ENCODE measurements at regions not wholly inside any gene's neighbourhood (a gene's known extent, or its start where the extent isn't known, plus 50 kb on each side); places are given as distances from the start of the nearest gene placed in this dataset.
"Not testable (repeated sequence)": the region's sequence is repeated elsewhere in the genome, so short reads cannot be mapped to it uniquely, and the experiment has no call there.

DNA sequence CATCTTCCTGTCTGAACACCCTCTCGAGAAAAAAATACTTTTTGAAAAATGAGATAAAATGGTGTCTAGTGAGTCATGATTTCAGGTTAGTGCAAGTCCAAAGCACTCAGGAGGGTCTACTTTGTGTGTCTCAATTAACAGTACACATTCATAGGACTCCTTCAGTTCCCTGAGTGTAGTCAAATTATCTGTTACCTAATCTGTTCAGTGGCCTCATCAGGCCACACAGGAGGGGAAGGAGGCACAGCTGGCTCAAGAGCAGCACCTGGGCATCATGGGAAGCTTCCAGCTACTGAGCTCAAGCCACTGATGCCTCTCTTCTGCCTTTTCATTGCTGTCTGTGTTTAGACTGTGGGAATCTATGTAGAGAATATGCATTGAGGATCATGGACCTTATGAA lies 341.4 kb upstream of the SGO1 start:
- no peak for TF ChIP-seq POLR2A (IDR thresholded peaks at IDR 0.05)
- TF ChIP-seq EP300 (IDR thresholded peaks at IDR 0.05): no peak
- TF ChIP-seq, protein P1, sequence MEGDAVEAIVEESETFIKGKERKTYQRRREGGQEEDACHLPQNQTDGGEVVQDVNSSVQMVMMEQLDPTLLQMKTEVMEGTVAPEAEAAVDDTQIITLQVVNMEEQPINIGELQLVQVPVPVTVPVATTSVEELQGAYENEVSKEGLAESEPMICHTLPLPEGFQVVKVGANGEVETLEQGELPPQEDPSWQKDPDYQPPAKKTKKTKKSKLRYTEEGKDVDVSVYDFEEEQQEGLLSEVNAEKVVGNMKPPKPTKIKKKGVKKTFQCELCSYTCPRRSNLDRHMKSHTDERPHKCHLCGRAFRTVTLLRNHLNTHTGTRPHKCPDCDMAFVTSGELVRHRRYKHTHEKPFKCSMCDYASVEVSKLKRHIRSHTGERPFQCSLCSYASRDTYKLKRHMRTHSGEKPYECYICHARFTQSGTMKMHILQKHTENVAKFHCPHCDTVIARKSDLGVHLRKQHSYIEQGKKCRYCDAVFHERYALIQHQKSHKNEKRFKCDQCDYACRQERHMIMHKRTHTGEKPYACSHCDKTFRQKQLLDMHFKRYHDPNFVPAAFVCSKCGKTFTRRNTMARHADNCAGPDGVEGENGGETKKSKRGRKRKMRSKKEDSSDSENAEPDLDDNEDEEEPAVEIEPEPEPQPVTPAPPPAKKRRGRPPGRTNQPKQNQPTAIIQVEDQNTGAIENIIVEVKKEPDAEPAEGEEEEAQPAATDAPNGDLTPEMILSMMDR (IDR thresholded peaks at IDR 0.05): no peak
- 88 to 93% methylated on average over 1 of the region's 1 CpG for WGBS, 2 donors
- no peaks in the 10 kb centered on the region for H3K36me3 ChIP-seq
- no peak overlapping the region for H3K4me3 ChIP-seq
- H3K9me3 ChIP-seq: peaks cover 0 to 5% (median 0%) of the 10 kb centered on the region in 4 donors
- no peaks in the 10 kb centered on the region for H3K4me1 ChIP-seq
- no peak for DNase-seq (ENCODE audit: low spot score in 2 of 2)
- no peak overlapping the region for H3K27ac ChIP-seq
- H3K27me3 ChIP-seq: no peaks in the 10 kb centered on the region

DNA sequence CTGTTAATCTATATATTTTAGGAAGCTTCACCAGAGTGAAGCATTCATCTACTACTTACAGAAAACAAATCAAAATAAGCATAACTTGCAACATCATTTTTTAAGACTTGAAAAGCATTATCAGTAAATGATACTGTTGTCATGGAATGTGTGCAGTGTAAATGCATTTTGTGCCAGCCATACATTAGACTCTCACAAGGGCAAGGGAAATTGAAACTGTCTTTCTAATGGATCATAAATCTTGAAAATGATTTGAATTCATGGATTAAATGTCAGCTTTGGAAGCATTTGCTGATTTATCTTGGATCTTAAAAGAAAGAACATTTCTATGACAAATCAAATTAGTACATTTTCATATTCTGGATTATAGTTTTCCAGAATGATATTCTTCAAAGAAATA lies 338.3 kb upstream of the SGO1 start:
- no peaks in the 10 kb centered on the region for H3K27me3 ChIP-seq
- DNase-seq (ENCODE audit: low spot score in 2 of 2): no peak
- no peak overlapping the region for H3K27ac ChIP-seq
- no peaks in the 10 kb centered on the region for H3K4me1 ChIP-seq
- no peak for TF ChIP-seq POLR2A (IDR thresholded peaks at IDR 0.05)
- no peak for TF ChIP-seq EP300 (IDR thresholded peaks at IDR 0.05)
- TF ChIP-seq, protein P1 (IDR thresholded peaks at IDR 0.05): no peak
- H3K36me3 ChIP-seq: no peaks in the 10 kb centered on the region
- no peak overlapping the region for H3K4me3 ChIP-seq
- peaks cover 0 to 11% (median 0%) of the 10 kb centered on the region in 4 donors for H3K9me3 ChIP-seq

DNA sequence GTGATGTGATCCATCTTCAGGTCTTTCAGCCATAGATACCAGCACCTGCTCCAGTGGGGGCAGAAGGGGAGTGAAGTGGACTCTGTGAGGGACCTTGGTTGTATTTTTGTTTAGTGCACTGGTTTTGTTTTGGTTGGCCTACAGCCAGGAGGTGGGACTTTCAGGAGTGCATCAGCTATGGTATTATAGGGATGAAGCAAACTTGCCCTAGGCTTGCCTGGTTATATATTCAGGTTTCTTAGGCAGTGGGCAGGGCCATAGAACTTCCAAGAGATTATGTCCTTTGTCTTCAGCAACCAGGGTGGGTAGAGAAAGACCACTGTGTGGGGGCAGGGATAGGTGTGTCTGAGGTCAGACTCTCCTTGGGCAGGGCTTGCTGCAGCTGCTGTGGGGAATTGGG lies 337.3 kb upstream of the SGO1 start:
- peaks cover 0 to 11% (median 0%) of the 10 kb centered on the region in 4 donors for H3K9me3 ChIP-seq
- no peaks in the 10 kb centered on the region for H3K4me1 ChIP-seq
- H3K4me3 ChIP-seq: no peak overlapping the region
- no peaks in the 10 kb centered on the region for H3K27me3 ChIP-seq
- TF ChIP-seq, protein P1 (IDR thresholded peaks at IDR 0.05): no peak
- TF ChIP-seq EP300 (IDR thresholded peaks at IDR 0.05): no peak
- no peak for TF ChIP-seq POLR2A (IDR thresholded peaks at IDR 0.05)
- H3K27ac ChIP-seq: no peak overlapping the region
- no peak for DNase-seq (ENCODE audit: low spot score in 2 of 2)
- no peaks in the 10 kb centered on the region for H3K36me3 ChIP-seq

DNA sequence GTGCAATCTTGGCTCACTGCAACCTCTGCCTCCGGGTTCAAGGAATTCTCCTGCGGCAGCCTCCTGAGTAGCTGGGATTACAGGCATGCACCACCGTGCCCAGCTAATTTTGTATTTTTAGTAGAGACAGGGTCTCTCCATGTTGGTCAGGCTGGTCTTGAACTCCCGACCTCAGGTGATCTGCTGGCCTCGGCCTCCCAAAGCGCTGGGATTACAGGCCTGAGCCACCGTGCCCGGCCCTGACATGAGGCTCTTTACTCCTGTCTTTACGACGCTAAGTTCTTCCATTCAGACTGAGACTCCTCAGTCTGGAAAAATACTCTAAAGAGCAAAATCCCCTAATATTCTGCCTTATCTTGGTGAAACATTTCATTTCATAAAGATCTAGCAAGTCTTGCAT lies 331.3 kb upstream of the SGO1 start:
- not testable (repeated sequence) for H3K27ac ChIP-seq; H3K36me3 ChIP-seq; H3K4me3 ChIP-seq; H3K27me3 ChIP-seq; H3K4me1 ChIP-seq; DNase-seq (ENCODE audit: low spot score in 2 of 2); H3K9me3 ChIP-seq
- WGBS, 2 donors: 88 to 93% methylated on average over 10 of the region's 10 CpGs

DNA sequence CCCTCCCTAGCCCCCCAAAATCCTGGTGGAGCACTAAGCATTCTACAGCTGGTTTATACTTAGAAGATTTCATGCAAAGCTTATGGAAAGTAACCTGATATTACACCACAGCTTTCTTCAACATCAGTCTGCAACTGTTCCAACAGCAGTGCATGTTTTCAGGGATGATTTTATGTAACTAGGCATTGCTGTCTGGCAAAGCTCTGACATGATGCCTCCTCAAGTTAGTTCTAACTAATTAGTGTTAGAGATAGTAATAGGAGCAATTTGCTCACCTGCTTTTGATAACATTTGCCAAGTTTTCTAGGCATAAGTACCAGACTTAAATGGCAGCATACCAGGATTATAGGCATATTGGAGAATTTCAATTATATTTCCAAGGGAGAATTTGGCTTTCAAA lies 330.3 kb upstream of the SGO1 start:
- no peak for TF ChIP-seq POLR2A (IDR thresholded peaks at IDR 0.05)
- TF ChIP-seq, protein P1 (IDR thresholded peaks at IDR 0.05): no peak
- no peak for TF ChIP-seq EP300 (IDR thresholded peaks at IDR 0.05)
- Histone ChIP-seq H3K27me3 (no peaks in the 10 kb centered on the region), H3K9me3 (peaks cover 0 to 6% (median 0%) of the 10 kb centered on the region in 4 donors), H3K4me3 (no peak overlapping the region), H3K36me3 (no peaks in the 10 kb centered on the region), H3K27ac (no peak overlapping the region), H3K4me1 (no peaks in the 10 kb centered on the region)
- no peak for DNase-seq (ENCODE audit: low spot score in 2 of 2)

DNA sequence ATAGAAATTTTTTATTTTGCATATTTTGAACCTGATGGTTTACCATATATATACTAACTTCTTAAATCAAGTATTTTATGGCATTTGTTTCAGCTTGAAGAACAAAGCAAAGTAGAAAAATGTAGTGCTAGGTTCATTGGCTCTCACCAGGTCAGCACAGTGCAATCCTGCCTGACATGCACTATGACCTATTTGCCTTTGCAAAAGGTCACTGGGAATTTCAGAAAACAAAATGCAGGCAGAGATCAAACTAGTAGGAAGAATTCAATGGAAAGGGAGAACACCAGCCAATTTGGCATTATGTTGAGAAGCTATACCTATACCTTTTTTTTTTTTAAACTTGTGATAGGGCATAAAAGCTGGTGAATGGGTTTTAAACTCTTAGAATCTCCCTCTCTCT lies 329.8 kb upstream of the SGO1 start:
- Histone ChIP-seq H3K4me3 (no peak overlapping the region), H3K27ac (no peak overlapping the region), H3K9me3 (peaks cover 0 to 6% (median 0%) of the 10 kb centered on the region in 4 donors), H3K27me3 (no peaks in the 10 kb centered on the region), H3K36me3 (no peaks in the 10 kb centered on the region), H3K4me1 (no peaks in the 10 kb centered on the region)
- no peak for DNase-seq (ENCODE audit: low spot score in 2 of 2)
- no peak for TF ChIP-seq POLR2A (IDR thresholded peaks at IDR 0.05)
- TF ChIP-seq, protein P1 (IDR thresholded peaks at IDR 0.05): no peak
- TF ChIP-seq EP300 (IDR thresholded peaks at IDR 0.05): no peak

All from tibial nerve (tissue), 4 donors.